SK-N-SH (cell line): ENCODE measurements at regions not wholly inside any gene's neighbourhood (a gene's known extent, or its start where the extent isn't known, plus 50 kb on each side); places are given as distances from the start of the nearest gene placed in this dataset.

Experiments used
- CTCF ChIA-PET: fragments of 300-600, 350-600 bp; formaldehyde crosslinking; extraction: SDS; loops from one replicate; lab custom pipeline; 2021; lab: Yijun Ruan, JAX
- POLR2A ChIA-PET: fragments of 350-600 bp; sonication (Branson Sonifier 250); formaldehyde crosslinking; extraction: SDS; loops from one replicate; lab custom pipeline; 2020; ENCODE audit warnings: antibody characterized with exemption, inconsistent platforms; lab: Yijun Ruan, JAX
- DNase-seq: peaks from one replicate; pipeline ENCODE4 v3.0.0; 2012
- H2AFZ ChIP-seq: fragments of 200-600 bp; sonication (generic); 2 replicates; pipeline ENCODE4 v1.8.1; 2016; ENCODE audit warnings: antibody characterized with exemption, mild to moderate bottlenecking, low read depth
- H3F3A ChIP-seq: fragments of 200-600 bp; sonication (generic); replicated peaks from 2 replicates; pipeline ENCODE3; 2016; ENCODE audit warnings: antibody characterized with exemption, mild to moderate bottlenecking; ENCODE audit not compliant: insufficient read depth
- H3K27ac ChIP-seq, 2 experiments: fragments of 200-500 bp in 1 of 2; fragments of 200-600 bp in 1 of 2; sonication (Bioruptor generic) in 1 of 2; sonication (generic), shearing (Covaris generic) in 1 of 2; 2 replicates each; pipeline versions ENCODE4 v1.5.1 to v1.6.1; 2014 to 2016; ENCODE audit warnings: low read depth in 2 of 2, inconsistent platforms in 1 of 2, low read length in 1 of 2, mild to moderate bottlenecking in 1 of 2, mixed read lengths in 1 of 2
- H3K27me3 ChIP-seq: fragments of 200-600 bp; sonication (generic), shearing (Covaris generic); 2 replicates; pipeline ENCODE4 v1.6.1; 2016; ENCODE audit warnings: mixed run types; ENCODE audit not compliant: insufficient read depth
- H3K36me3 ChIP-seq, 2 experiments: fragments of 200-500 bp in 1 of 2; fragments of 200-600 bp in 1 of 2; sonication (Bioruptor generic) in 1 of 2; sonication (generic) in 1 of 2; replicated peaks in 1 of 2; 2 replicates each; pipeline versions ENCODE3 to v1.5.1; 2014 to 2016; ENCODE audit warnings: low read length in 1 of 2, mild to moderate bottlenecking in 1 of 2; ENCODE audit not compliant: insufficient read depth in 2 of 2, control insufficient read depth in 1 of 2
- H3K4me1 ChIP-seq, 2 experiments: fragments of 200-500 bp in 1 of 2; fragments of 200-600 bp in 1 of 2; sonication (Bioruptor generic) in 1 of 2; sonication (generic), shearing (Covaris generic) in 1 of 2; 2 replicates each; pipeline versions ENCODE4 v1.5.1 to v1.6.1; 2014 to 2016; ENCODE audit warnings: low read depth in 1 of 2, low read length in 1 of 2, mixed run types in 1 of 2; ENCODE audit not compliant: insufficient read depth in 2 of 2, control insufficient read depth in 1 of 2
- H3K4me2 ChIP-seq: fragments of 200-600 bp; sonication (generic), shearing (Covaris generic); 2 replicates; pipeline ENCODE4 v1.6.1; 2017; ENCODE audit warnings: mixed run types
- H3K4me3 ChIP-seq, 2 experiments: fragments of 200-500 bp in 1 of 2; fragments of 200-600 bp in 1 of 2; sonication (Bioruptor generic) in 1 of 2; sonication (generic), shearing (Covaris generic) in 1 of 2; 2 replicates each; pipeline versions ENCODE4 v1.5.1 to v1.8.1; 2014 to 2016; ENCODE audit warnings: low read depth in 2 of 2, inconsistent platforms in 1 of 2, low read length in 1 of 2, mild to moderate bottlenecking in 1 of 2, mixed read lengths in 1 of 2, moderate library complexity in 1 of 2
- H3K79me2 ChIP-seq: fragments of 200-600 bp; sonication (generic); 2 replicates; pipeline ENCODE4 v1.8.1; 2017; ENCODE audit warnings: mild to moderate bottlenecking; ENCODE audit not compliant: insufficient read depth
- H3K9ac ChIP-seq: fragments of 200-600 bp; sonication (generic); 2 replicates; pipeline ENCODE4 v1.6.1; 2017; ENCODE audit warnings: mixed run types
- H3K9me2 ChIP-seq: fragments of 200-600 bp; sonication (generic); 2 replicates; pipeline ENCODE4 v1.6.1; 2017; ENCODE audit warnings: mixed run types
- H3K9me3 ChIP-seq: fragments of 200-600 bp; sonication (generic); 2 replicates; pipeline ENCODE4 v1.6.1; 2017; ENCODE audit warnings: mixed run types, mild to moderate bottlenecking, moderate library complexity
- H4K20me1 ChIP-seq: fragments of 200-600 bp; sonication (generic); 2 replicates; pipeline ENCODE4 v1.6.1; 2017; ENCODE audit warnings: mild to moderate bottlenecking, mixed run types; ENCODE audit not compliant: insufficient read depth
- CHD2 ChIP-seq: fragments of 150-350 bp; IDR thresholded peaks from 2 replicates; pipeline ENCODE4 v1.6.1; 2018; ENCODE audit warnings: low read length; ENCODE audit not compliant: partially characterized antibody
- EZH2phosphoT487 ChIP-seq: fragments of 200-600 bp; sonication (generic); IDR thresholded peaks from 2 replicates; pipeline ENCODE4 v1.6.1; 2017; ENCODE audit warnings: low read depth, mixed run types, mild to moderate bottlenecking, antibody characterized with exemption, moderate library complexity, borderline replicate concordance
- FOXJ3 ChIP-seq: sonication (generic); formaldehyde crosslinking; IDR thresholded peaks from 2 replicates; pipeline ENCODE4 v1.5.1; 2020; ENCODE audit warnings: mild to moderate bottlenecking, missing genetic modification reagents
- GABPA ChIP-seq: IDR thresholded peaks from 2 replicates; pipeline ENCODE4 v1.4.0; 2012; ENCODE audit warnings: low read depth, mild to moderate bottlenecking
- JUND ChIP-seq: IDR thresholded peaks from 2 replicates; pipeline ENCODE4 v1.4.0; 2012
- MXI1 ChIP-seq: IDR thresholded peaks from 2 replicates; pipeline ENCODE4 v1.6.1; 2012; ENCODE audit warnings: mild to moderate bottlenecking, low read depth, low read length, improper control_type of control experiment
- NFIC ChIP-seq: IDR thresholded peaks from 2 replicates; pipeline ENCODE4 v1.4.0; 2012; ENCODE audit warnings: borderline replicate concordance
- RAD21 ChIP-seq: IDR thresholded peaks from 2 replicates; pipeline ENCODE4 v1.6.1; 2012; ENCODE audit warnings: mild to moderate bottlenecking, low read length
- RCOR1 ChIP-seq: fragments of 150-350 bp; IDR thresholded peaks from 2 replicates; pipeline ENCODE4 v1.6.1; 2017; ENCODE audit warnings: antibody characterized with exemption, low read length
- RFX5 ChIP-seq: IDR thresholded peaks from 2 replicates; pipeline ENCODE4 v1.6.1; 2012; ENCODE audit warnings: mild to moderate bottlenecking, improper control_type of control experiment, low read length
- RXRA ChIP-seq: IDR thresholded peaks from 2 replicates; pipeline ENCODE4 v1.4.0; 2012; ENCODE audit warnings: low read depth, mild to moderate bottlenecking, borderline replicate concordance
- SIN3A ChIP-seq: IDR thresholded peaks from 2 replicates; pipeline ENCODE4 v1.6.1; 2012; ENCODE audit warnings: low read depth, mild to moderate bottlenecking, low read length, moderate library complexity, borderline replicate concordance
- SMC3 ChIP-seq: IDR thresholded peaks from 2 replicates; pipeline ENCODE4 v1.6.1; 2012; ENCODE audit warnings: low read depth, low read length, improper control_type of control experiment
- TAF1 ChIP-seq: IDR thresholded peaks from 2 replicates; pipeline ENCODE4 v1.6.1; 2012; ENCODE audit warnings: low read depth, mild to moderate bottlenecking, low read length, moderate library complexity, borderline replicate concordance
- YY1 ChIP-seq: IDR thresholded peaks from 2 replicates; pipeline ENCODE4 v1.4.0; 2012; ENCODE audit warnings: low read depth, mild to moderate bottlenecking
- WGBS: methylation state at CpG from one replicate; pipeline ENCODE4 v1.1.6; 2017; ENCODE audit warnings: low lambda C conversion rate; 5-methylcytosine and 5-hydroxymethylcytosine counted together
- TF ChIP-seq, protein P1 (sequence below): IDR thresholded peaks from 2 replicates; pipeline ENCODE4; 2012
- TF ChIP-seq, protein P2 (sequence below): IDR thresholded peaks from 2 replicates; pipeline ENCODE4 v1.4.0; 2012; ENCODE audit warnings: low read depth, borderline replicate concordance
- TF ChIP-seq, protein P3 (sequence below): IDR thresholded peaks from 2 replicates; pipeline ENCODE4 v1.6.1; 2012; ENCODE audit warnings: mild to moderate bottlenecking, low read depth, low read length, moderate library complexity

DNA sequence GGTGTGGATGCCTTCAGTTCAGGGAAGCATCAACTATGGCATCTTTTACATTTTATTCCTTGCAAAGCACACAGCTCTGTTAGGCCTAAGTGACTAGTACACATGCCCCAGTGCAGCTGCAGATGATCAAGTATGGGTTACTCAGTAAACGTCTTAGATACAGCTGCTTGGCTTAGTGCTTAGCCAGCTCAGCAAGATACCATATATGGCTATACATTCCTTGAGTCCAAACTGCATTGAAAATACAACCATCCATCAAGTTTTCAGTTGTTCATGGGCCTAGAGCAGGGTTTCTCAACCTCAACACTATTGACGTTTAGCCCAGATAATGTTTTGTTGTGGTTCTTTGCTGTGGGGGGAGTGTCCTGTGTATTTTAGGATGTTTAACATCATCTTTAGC is 769.9 kb downstream of the TSN start:
- ChIA-PET POLR2A (no interaction called here), CTCF (interaction anchor here (0.6 kb wide), 1 partner anchor 1241 kb away, joined by 4 read pairs; no protein-coding TSS in a partner anchor)
- Histone ChIP-seq H4K20me1 (no peaks in the 10 kb centered on the region), H3K27ac (no peak overlapping the region), H3K36me3 (no peaks in the 10 kb centered on the region), H3K79me2 (no peaks in the 10 kb centered on the region), H3K4me1 (peaks cover 0 to 8% of the 10 kb centered on the region in 2 experiments; a peak in 1 of 4 replicates), H3F3A (no peaks in the 10 kb centered on the region), H3K4me2 (no peak overlapping the region), H3K9me3 (no peaks in the 10 kb centered on the region), H3K27me3 (no peaks in the 10 kb centered on the region), H3K4me3 (no peak overlapping the region), H3K9me2 (no peaks in the 10 kb centered on the region), H2AFZ (no peak overlapping the region), H3K9ac (no peak overlapping the region)
- 36% methylated on average over 2 of the region's 2 CpGs for whole genome bisulfite sequencing
- TF ChIP-seq MXI1 = no peak
- no peak for TF ChIP-seq YY1
- TF ChIP-seq SIN3A = no peak
- TF ChIP-seq, protein P1, sequence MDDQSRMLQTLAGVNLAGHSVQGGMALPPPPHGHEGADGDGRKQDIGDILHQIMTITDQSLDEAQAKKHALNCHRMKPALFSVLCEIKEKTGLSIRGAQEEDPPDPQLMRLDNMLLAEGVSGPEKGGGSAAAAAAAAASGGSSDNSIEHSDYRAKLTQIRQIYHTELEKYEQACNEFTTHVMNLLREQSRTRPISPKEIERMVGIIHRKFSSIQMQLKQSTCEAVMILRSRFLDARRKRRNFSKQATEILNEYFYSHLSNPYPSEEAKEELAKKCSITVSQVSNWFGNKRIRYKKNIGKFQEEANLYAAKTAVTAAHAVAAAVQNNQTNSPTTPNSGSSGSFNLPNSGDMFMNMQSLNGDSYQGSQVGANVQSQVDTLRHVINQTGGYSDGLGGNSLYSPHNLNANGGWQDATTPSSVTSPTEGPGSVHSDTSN = no peak
- no peak for TF ChIP-seq GABPA
- TF ChIP-seq SMC3 = no peak
- TF ChIP-seq RXRA = no peak
- TF ChIP-seq, protein P2, sequence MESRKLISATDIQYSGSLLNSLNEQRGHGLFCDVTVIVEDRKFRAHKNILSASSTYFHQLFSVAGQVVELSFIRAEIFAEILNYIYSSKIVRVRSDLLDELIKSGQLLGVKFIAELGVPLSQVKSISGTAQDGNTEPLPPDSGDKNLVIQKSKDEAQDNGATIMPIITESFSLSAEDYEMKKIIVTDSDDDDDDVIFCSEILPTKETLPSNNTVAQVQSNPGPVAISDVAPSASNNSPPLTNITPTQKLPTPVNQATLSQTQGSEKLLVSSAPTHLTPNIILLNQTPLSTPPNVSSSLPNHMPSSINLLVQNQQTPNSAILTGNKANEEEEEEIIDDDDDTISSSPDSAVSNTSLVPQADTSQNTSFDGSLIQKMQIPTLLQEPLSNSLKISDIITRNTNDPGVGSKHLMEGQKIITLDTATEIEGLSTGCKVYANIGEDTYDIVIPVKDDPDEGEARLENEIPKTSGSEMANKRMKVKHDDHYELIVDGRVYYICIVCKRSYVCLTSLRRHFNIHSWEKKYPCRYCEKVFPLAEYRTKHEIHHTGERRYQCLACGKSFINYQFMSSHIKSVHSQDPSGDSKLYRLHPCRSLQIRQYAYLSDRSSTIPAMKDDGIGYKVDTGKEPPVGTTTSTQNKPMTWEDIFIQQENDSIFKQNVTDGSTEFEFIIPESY = no peak
- no peak for TF ChIP-seq NFIC
- no peak for TF ChIP-seq JUND
- TF ChIP-seq RAD21 = no peak
- no peak for TF ChIP-seq TAF1
- TF ChIP-seq RFX5 = no peak
- TF ChIP-seq, protein P3, sequence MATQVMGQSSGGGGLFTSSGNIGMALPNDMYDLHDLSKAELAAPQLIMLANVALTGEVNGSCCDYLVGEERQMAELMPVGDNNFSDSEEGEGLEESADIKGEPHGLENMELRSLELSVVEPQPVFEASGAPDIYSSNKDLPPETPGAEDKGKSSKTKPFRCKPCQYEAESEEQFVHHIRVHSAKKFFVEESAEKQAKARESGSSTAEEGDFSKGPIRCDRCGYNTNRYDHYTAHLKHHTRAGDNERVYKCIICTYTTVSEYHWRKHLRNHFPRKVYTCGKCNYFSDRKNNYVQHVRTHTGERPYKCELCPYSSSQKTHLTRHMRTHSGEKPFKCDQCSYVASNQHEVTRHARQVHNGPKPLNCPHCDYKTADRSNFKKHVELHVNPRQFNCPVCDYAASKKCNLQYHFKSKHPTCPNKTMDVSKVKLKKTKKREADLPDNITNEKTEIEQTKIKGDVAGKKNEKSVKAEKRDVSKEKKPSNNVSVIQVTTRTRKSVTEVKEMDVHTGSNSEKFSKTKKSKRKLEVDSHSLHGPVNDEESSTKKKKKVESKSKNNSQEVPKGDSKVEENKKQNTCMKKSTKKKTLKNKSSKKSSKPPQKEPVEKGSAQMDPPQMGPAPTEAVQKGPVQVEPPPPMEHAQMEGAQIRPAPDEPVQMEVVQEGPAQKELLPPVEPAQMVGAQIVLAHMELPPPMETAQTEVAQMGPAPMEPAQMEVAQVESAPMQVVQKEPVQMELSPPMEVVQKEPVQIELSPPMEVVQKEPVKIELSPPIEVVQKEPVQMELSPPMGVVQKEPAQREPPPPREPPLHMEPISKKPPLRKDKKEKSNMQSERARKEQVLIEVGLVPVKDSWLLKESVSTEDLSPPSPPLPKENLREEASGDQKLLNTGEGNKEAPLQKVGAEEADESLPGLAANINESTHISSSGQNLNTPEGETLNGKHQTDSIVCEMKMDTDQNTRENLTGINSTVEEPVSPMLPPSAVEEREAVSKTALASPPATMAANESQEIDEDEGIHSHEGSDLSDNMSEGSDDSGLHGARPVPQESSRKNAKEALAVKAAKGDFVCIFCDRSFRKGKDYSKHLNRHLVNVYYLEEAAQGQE = no peak
- TF ChIP-seq EZH2phosphoT487 = no peak
- TF ChIP-seq RCOR1 = no peak
- no peak for TF ChIP-seq CHD2
- no peak for TF ChIP-seq FOXJ3
- no peak for DNase-seq
